ENCODE measurements at regions not wholly inside any gene's neighbourhood (a gene's known extent, or its start where the extent isn't known, plus 50 kb on each side); places are given as distances from the start of the nearest gene placed in this dataset.

DNA sequence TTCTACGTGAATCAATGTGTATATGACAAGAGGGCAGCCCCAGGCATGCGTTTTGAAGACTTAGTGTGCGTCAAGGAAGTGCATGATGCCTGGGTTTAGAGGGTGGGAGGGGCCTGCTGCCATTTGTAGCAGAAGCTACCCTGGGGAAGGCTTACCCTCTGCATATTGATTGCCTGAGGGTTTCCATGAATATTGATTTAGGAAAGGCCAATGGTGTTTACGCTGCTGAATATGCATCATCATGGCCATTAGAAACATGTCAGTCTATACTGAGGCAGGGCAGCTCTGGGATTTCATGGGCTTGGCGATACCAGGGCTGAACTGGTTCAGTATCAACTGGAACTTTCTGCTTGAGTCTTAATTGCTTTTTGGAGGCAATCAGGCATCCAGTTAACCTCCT, 259.3 kb downstream of the DCDC2C start:
- TF ChIP-seq TAF1 (IDR thresholded peaks at IDR 0.05; ENCODE audit: borderline replicate concordance, insufficient read depth, low read length) (no peak), SIN3A (IDR thresholded peaks at IDR 0.05; ENCODE audit: borderline replicate concordance, insufficient read depth, low read length) (no peak), FOXP2 (optimal IDR thresholded peaks at IDR 0.05; ENCODE audit: borderline replicate concordance, extremely low read depth, extremely low read length, insufficient read depth) (no peak), POLR2AphosphoS5 (IDR thresholded peaks at IDR 0.05; ENCODE audit: low read depth, low read length) (no peak)
- TF ChIP-seq, protein P1, sequence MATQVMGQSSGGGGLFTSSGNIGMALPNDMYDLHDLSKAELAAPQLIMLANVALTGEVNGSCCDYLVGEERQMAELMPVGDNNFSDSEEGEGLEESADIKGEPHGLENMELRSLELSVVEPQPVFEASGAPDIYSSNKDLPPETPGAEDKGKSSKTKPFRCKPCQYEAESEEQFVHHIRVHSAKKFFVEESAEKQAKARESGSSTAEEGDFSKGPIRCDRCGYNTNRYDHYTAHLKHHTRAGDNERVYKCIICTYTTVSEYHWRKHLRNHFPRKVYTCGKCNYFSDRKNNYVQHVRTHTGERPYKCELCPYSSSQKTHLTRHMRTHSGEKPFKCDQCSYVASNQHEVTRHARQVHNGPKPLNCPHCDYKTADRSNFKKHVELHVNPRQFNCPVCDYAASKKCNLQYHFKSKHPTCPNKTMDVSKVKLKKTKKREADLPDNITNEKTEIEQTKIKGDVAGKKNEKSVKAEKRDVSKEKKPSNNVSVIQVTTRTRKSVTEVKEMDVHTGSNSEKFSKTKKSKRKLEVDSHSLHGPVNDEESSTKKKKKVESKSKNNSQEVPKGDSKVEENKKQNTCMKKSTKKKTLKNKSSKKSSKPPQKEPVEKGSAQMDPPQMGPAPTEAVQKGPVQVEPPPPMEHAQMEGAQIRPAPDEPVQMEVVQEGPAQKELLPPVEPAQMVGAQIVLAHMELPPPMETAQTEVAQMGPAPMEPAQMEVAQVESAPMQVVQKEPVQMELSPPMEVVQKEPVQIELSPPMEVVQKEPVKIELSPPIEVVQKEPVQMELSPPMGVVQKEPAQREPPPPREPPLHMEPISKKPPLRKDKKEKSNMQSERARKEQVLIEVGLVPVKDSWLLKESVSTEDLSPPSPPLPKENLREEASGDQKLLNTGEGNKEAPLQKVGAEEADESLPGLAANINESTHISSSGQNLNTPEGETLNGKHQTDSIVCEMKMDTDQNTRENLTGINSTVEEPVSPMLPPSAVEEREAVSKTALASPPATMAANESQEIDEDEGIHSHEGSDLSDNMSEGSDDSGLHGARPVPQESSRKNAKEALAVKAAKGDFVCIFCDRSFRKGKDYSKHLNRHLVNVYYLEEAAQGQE (IDR thresholded peaks at IDR 0.05; ENCODE audit: insufficient read depth in 1 of 2, low read depth in 2 of 2, low read length in 2 of 2), result no peak

DNA sequence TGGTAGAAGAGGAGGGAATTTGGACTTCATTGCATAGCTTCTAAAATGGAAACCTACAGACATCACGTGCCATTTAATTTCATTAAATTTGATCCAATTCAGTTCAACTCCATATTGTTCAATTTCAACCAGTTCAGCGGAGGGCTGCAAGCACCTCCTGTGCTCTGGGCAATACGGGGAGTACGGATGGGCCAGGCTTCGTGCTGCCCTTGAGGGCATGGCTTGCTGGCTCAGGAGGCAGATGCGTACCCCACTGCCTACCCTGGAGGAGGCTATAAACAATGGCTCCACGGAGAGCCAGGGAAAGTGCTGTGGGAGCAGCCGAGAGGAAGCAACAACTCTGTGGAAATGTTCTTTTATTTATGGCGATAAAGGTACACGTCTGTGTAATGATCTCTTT, 261.8 kb downstream of the DCDC2C start:
- no peak for TF ChIP-seq TAF1 (IDR thresholded peaks at IDR 0.05; ENCODE audit: borderline replicate concordance, insufficient read depth, low read length)
- TF ChIP-seq FOXP2 (optimal IDR thresholded peaks at IDR 0.05; ENCODE audit: borderline replicate concordance, extremely low read depth, extremely low read length, insufficient read depth), result no peak
- TF ChIP-seq, protein P1 (IDR thresholded peaks at IDR 0.05; ENCODE audit: insufficient read depth in 1 of 2, low read depth in 2 of 2, low read length in 2 of 2), result no peak

DNA sequence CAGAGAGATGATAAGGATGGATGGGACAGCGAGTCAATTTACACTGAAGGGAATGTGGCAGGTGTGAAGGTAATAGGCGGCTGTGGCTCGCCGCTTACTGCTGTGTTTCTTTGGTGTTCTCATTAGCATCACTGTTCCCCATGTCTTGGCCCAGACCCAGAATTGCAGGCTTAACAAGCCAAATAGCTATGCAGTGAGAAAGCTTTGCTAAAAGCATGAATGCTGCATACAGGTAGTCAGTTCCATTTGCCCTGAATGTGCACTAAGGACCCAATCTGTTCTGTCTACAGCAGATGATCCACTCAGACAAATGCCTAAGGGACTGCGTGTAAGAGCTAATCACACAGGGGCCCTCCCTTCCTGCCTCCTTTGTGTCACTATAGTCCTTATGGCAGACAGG, 262.6 kb downstream of the DCDC2C start:
- TF ChIP-seq, protein P1 (IDR thresholded peaks at IDR 0.05; ENCODE audit: insufficient read depth in 1 of 2, low read depth in 2 of 2, low read length in 2 of 2), result no peak
- TF ChIP-seq SIN3A (IDR thresholded peaks at IDR 0.05; ENCODE audit: borderline replicate concordance, insufficient read depth, low read length) (no peak), TAF1 (IDR thresholded peaks at IDR 0.05; ENCODE audit: borderline replicate concordance, insufficient read depth, low read length) (no peak), POLR2AphosphoS5 (IDR thresholded peaks at IDR 0.05; ENCODE audit: low read depth, low read length) (no peak), FOXP2 (optimal IDR thresholded peaks at IDR 0.05; ENCODE audit: borderline replicate concordance, extremely low read depth, extremely low read length, insufficient read depth) (no peak)

DNA sequence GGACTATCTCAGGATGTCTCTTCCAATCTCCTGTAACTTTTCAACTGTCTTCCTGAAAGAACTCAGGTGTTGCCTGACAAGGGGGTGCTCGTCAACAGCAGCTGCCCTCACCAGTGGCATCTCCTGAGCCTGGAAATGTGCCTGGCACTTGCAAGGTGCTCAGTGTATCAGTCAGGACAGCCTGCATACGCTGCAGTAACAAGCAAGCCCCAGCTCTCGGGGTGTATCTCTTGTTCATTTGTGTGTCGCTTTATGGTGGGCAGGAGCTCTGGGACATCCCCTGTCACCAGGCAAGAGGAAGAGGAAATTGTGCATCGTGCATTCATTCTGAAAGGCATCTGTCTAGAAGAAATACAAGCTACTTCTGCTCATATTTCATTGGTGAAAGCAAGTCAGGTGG, 263.1 kb downstream of the DCDC2C start:
- TF ChIP-seq SIN3A (IDR thresholded peaks at IDR 0.05; ENCODE audit: borderline replicate concordance, insufficient read depth, low read length) (no peak), FOXP2 (optimal IDR thresholded peaks at IDR 0.05; ENCODE audit: borderline replicate concordance, extremely low read depth, extremely low read length, insufficient read depth) (no peak), TAF1 (IDR thresholded peaks at IDR 0.05; ENCODE audit: borderline replicate concordance, insufficient read depth, low read length) (no peak), POLR2AphosphoS5 (IDR thresholded peaks at IDR 0.05; ENCODE audit: low read depth, low read length) (no peak)
- TF ChIP-seq, protein P1 (IDR thresholded peaks at IDR 0.05; ENCODE audit: insufficient read depth in 1 of 2, low read depth in 2 of 2, low read length in 2 of 2), result no peak

DNA sequence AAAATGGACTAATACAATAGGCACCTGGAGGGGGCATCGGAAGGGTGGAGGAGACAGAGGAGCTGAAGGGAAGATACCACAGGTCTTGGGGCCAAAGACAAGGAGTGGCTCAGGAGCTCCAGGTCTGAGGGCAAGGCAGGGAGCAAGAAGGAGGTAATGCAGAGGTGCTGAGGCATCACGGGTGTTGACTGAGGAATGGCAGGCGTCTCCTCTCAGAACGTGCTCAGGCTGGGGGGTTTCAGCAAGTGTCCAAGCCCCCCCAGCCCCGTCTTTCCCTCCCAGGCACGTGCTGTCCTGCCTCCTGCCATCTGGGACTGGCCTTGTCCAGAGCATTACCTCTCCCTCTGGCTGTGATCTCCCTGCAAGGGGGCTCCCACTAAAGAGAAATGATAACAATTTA, 265.4 kb downstream of the DCDC2C start:
- TF ChIP-seq POLR2AphosphoS5 (IDR thresholded peaks at IDR 0.05; ENCODE audit: low read depth, low read length), result no peak
- TF ChIP-seq, protein P1 (IDR thresholded peaks at IDR 0.05; ENCODE audit: insufficient read depth in 1 of 2, low read depth in 2 of 2, low read length in 2 of 2), result no peak
- TF ChIP-seq FOXP2 (optimal IDR thresholded peaks at IDR 0.05; ENCODE audit: borderline replicate concordance, extremely low read depth, extremely low read length, insufficient read depth), result no peak
- TF ChIP-seq SIN3A (IDR thresholded peaks at IDR 0.05; ENCODE audit: borderline replicate concordance, insufficient read depth, low read length), result no peak
- no peak for TF ChIP-seq TAF1 (IDR thresholded peaks at IDR 0.05; ENCODE audit: borderline replicate concordance, insufficient read depth, low read length)
